ENCODE measurements at regions not wholly inside any gene's neighbourhood (a gene's known extent, or its start where the extent isn't known, plus 50 kb on each side); places are given as distances from the start of the nearest gene placed in this dataset.
A peak's percentile ranks its signal among the peaks of the same experiment; 100 is the strongest.
"Not testable (repeated sequence)": the region's sequence is repeated elsewhere in the genome, so short reads cannot be mapped to it uniquely, and the experiment has no call there.

DNA sequence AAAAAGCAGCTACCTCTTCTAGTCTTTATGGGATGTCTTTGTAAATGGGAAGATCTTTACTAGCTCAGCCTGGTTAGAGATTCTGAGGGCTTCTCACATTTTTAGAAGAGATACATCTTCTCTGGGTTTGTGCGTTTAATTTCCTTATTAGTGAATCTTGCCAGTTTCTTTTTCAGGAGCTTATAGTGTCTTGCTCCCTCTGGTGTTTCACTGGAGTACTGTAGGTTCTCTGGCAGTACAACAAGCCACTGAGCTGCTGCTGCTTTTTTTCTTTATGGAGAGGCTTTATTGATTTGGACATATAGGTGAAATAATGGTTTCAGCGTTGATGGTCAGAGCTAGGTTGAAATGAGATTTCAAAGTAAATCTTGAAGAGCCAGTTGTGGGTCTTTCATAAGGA is 82.9 kb downstream of the LAS1L start:
- no peak overlapping the region for H3K4me3 Mint-ChIP-seq
- peaks cover 2% of the 10 kb centered on the region for H3K36me3 Mint-ChIP-seq (ENCODE audit: low read depth)
- no peaks in the 10 kb centered on the region for H3K27me3 Mint-ChIP-seq (ENCODE audit: low read depth)
- H3K9me3 Mint-ChIP-seq, result no peaks in the 10 kb centered on the region
- DNase-seq, result peak; percentile 26
- no peak overlapping the region for H3K27ac Mint-ChIP-seq
- H3K4me1 Mint-ChIP-seq (ENCODE audit: low read depth), result no peaks in the 10 kb centered on the region
- intact Hi-C loops (cut with micrococcal nuclease), result loop anchor here (1.0 to 2.0 kb wide), 3 partner anchors 417 to 697 kb away; partner anchors contain the start of gene ZC3H12B
- CTCF ChIA-PET, result interaction anchor here (0.6 to 1.1 kb wide), 4 partner anchors 264 to 1997 kb away, joined by 3 to 6 read pairs (median 4); no protein-coding TSS in a partner anchor

DNA sequence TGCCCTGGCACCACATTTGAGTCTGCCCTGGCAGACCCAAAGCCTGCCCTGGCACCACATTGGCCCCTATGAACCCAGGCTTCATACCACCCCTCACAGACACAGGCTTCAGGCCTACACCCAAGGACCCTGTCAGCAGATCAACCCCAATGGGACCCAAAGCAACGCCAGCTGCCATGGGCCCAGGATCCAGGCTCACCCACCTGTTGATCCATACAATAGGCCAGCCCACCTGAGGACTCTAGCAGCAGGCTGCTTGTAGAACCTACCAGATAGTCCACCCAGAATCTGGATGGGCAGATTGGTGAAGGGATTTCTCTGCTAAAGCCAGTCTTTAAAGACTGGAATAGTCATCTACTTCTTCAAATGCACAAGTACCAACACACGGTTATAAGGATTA is 114.4 kb downstream of the LAS1L start:
- Mint-ChIP-seq H3K27ac (no peak overlapping the region), H3K27me3 (ENCODE audit: low read depth) (no peaks in the 10 kb centered on the region), H3K4me1 (ENCODE audit: low read depth) (no peaks in the 10 kb centered on the region), H3K36me3 (ENCODE audit: low read depth) (peaks cover 7% of the 10 kb centered on the region), H3K4me3 (no peak overlapping the region), H3K9me3 (peaks cover 17% of the 10 kb centered on the region)
- DNase-seq, result no peak
- intact Hi-C loops (cut with micrococcal nuclease), result no loop called here
- CTCF ChIA-PET, result no interaction called here

DNA sequence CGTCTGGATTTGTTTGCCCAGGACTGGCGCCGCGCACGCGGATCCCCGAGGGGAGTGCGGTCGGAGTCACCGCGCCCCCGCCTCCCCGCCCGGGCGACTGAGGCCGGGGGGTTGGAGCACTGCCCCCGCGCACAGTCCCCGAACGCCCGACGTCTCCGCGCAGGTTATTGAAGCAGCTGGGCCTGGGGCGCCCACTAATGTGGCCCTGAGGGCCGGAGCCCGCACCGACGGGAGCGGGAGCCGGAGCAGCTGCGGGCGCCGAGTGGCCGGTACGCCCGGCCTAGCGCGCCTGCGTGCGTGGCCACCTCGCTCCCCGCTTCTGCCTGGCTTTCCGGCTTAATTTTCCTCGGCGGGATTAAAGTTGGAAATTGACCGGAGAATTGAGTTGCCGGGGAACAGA is 126.9 kb downstream of the LAS1L start:
- H3K27me3 Mint-ChIP-seq (ENCODE audit: low read depth), result peaks cover 12% of the 10 kb centered on the region
- H3K27ac Mint-ChIP-seq; H3K36me3 Mint-ChIP-seq (ENCODE audit: low read depth); H3K9me3 Mint-ChIP-seq; DNase-seq; H3K4me1 Mint-ChIP-seq (ENCODE audit: low read depth); CTCF ChIA-PET: not testable (repeated sequence)
- H3K4me3 Mint-ChIP-seq, result peak overlapping the region; percentile 9
- intact Hi-C loops (cut with micrococcal nuclease), result loop anchor here (2.0 kb wide), 1 partner anchor 431 kb away; the partner anchor contains the start of gene ZC4H2

DNA sequence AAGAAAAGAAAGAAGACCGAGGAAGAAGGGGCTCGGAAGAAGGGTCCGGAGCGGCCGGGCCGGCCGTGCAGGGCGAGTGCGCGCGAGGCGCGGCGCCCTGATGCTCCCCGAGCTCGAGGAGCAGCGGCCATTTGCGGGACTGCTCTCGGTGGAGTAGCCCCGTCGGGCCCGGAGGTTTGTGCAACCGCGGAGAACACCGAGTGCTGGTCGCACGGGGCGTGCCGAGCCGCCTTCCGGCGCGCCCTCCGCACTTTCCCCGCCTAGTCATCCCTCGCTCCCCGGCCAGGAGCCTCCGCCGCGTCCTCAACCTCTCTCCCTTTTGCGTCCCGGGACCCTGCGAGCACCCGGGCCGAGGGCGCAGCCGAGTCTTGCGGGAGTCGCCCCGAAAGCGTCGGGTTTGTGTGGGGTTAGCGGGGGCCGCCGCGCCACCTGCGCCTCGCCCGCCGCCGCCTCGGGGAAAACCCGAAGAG is 127.4 kb downstream of the LAS1L start:
- peak; percentile 37 for DNase-seq
- intact Hi-C loops (cut with micrococcal nuclease), result loop anchor here (2.0 kb wide), 1 partner anchor 430 kb away; the partner anchor contains the start of gene ZC4H2

DNA sequence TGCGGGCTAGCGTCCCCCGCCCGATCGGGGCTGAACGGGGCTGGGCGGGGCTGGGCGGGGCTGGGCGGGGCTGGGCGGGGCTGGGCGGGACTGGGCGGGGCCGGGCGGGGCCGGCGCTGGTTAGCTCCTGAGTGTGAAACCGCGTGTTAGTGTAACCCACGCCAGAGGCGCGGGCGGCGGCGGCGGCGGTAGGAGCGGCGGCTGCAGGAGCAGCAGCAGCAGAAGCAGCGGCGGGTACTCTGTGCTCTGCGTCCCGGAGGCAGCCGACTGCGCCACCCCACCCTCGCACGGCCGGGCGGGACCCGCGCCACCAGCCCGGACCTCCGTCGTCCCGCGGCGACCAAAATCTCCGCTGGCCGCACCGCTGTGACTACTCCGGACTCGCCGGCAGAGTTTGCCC is 128.1 kb downstream of the LAS1L start:
- H3K9me3 Mint-ChIP-seq, result peaks cover 1% of the 10 kb centered on the region
- peak overlapping the region; percentile 69 for H3K4me3 Mint-ChIP-seq
- CTCF ChIA-PET, result no interaction called here
- no peak overlapping the region for H3K27ac Mint-ChIP-seq
- peak; percentile 36 for DNase-seq
- H3K36me3 Mint-ChIP-seq (ENCODE audit: low read depth), result no peaks in the 10 kb centered on the region
- H3K27me3 Mint-ChIP-seq (ENCODE audit: low read depth), result peaks cover 13% of the 10 kb centered on the region
- intact Hi-C loops (cut with micrococcal nuclease), result loop anchor here (1.0 to 2.0 kb wide), 2 partner anchors 371 to 430 kb away; partner anchors contain the start of gene ZC4H2
- H3K4me1 Mint-ChIP-seq (ENCODE audit: low read depth), result peaks cover 2% of the 10 kb centered on the region

More for the DNA sequence above, 127.4 kb downstream of the LAS1L start:
- H3K4me3 Mint-ChIP-seq, result peak overlapping the region; percentile 69
- CTCF ChIA-PET, result no interaction called here
- peaks cover 1% of the 10 kb centered on the region for H3K9me3 Mint-ChIP-seq
- peaks cover 13% of the 10 kb centered on the region for H3K27me3 Mint-ChIP-seq (ENCODE audit: low read depth)
- H3K27ac Mint-ChIP-seq, result no peak overlapping the region
- H3K4me1 Mint-ChIP-seq (ENCODE audit: low read depth), result peaks cover 2% of the 10 kb centered on the region
- H3K36me3 Mint-ChIP-seq (ENCODE audit: low read depth), result no peaks in the 10 kb centered on the region

DNA sequence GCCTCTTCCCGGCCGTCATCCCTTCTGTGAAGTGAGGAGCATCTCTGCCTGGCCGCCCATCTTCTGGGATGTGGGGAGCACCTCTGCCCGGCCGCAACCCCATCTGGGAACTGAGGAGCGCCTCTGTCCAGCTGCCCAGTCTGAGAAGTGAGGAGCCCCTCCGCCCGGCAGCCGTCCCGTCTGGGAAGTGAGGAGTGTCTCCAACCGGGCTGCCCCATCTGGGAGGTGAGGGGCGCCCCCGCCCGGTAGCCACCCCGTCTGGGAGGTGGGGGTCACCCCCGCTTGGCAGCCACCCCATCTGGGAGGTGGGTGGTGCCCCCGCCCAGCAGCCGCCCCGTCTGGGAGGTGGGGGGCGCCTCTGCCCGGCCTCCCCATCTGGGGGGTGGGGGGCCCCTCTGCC is 142.3 kb downstream of the LAS1L start:
- CTCF ChIA-PET, result no interaction called here
- H3K36me3 Mint-ChIP-seq (ENCODE audit: low read depth), result peaks cover 29% of the 10 kb centered on the region

DNA sequence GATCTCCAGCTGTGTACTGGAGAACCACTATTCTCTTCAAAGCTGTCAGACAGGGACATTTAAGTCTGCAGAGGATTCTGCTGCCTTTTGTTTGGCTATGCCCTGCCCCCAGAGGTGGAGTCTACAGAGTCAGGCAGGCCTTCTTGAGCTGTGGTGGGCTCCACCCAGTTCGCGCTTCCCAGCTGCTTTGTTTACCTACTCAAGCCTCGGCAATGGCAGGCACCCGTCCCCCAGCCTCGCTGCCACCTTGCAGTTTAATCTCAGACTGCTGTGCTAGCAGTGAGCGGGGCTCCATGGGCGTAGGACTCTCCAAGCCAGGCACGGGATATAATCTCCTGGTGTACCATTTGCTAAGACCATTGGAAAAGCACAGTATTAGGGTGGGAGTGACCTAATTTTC is 145.5 kb downstream of the LAS1L start:
- H3K4me1 Mint-ChIP-seq (ENCODE audit: low read depth); H3K27ac Mint-ChIP-seq; DNase-seq; CTCF ChIA-PET; intact Hi-C loops (cut with micrococcal nuclease); H3K4me3 Mint-ChIP-seq; H3K27me3 Mint-ChIP-seq (ENCODE audit: low read depth): not testable (repeated sequence)
- peaks cover 33% of the 10 kb centered on the region for H3K9me3 Mint-ChIP-seq
- peaks cover 30% of the 10 kb centered on the region for H3K36me3 Mint-ChIP-seq (ENCODE audit: low read depth)

More for the DNA sequence above, 142.3 kb downstream of the LAS1L start:
- intact Hi-C loops (cut with micrococcal nuclease), result no loop called here
- DNase-seq, result no peak
- Mint-ChIP-seq H3K27ac (no peak overlapping the region), H3K4me1 (ENCODE audit: low read depth) (no peaks in the 10 kb centered on the region), H3K27me3 (ENCODE audit: low read depth) (no peaks in the 10 kb centered on the region), H3K9me3 (peaks cover 30% of the 10 kb centered on the region), H3K4me3 (no peak overlapping the region)
